Neural cell (in vitro differentiated cells): ENCODE measurements at regions not wholly inside any gene's neighbourhood (a gene's known extent, or its start where the extent isn't known, plus 50 kb on each side); places are given as distances from the start of the nearest gene placed in this dataset.

Experiments used
- H2AFZ ChIP-seq: fragments of 200-600, 300-800 bp; sonication (generic), shearing (Covaris generic); 2 replicates; pipeline ENCODE4 v1.6.0; 2014; ENCODE audit warnings: low read depth, mild to moderate bottlenecking, antibody characterized with exemption, low read length, moderate library complexity
- H3F3A ChIP-seq: fragments of 200-600 bp; shearing (Covaris generic); 2 replicates; pipeline ENCODE4 v1.6.1; 2016; ENCODE audit warnings: mild to moderate bottlenecking, moderate library complexity, mixed read lengths, antibody characterized with exemption, low read length; ENCODE audit not compliant: insufficient read depth, poor library complexity, severe bottlenecking
- H3K27ac ChIP-seq: fragments of 200-600, 300-800 bp; sonication (generic), shearing (Covaris generic); 2 replicates; pipeline ENCODE4 v1.5.1; 2014; ENCODE audit warnings: mild to moderate bottlenecking, low read length, moderate library complexity
- H3K27me3 ChIP-seq: fragments of 300-800, 200-600 bp; sonication (generic), shearing (Covaris generic); 2 replicates; pipeline ENCODE4 v1.6.0; 2014; ENCODE audit warnings: mild to moderate bottlenecking, low read depth, low read length, moderate library complexity; ENCODE audit not compliant: insufficient read depth
- H3K36me3 ChIP-seq: fragments of 300-800, 200-600 bp; sonication (generic), shearing (Covaris generic); 2 replicates; pipeline ENCODE4 v1.5.1; 2014; ENCODE audit warnings: mild to moderate bottlenecking, antibody characterized with exemption, low read length, moderate library complexity; ENCODE audit not compliant: insufficient read depth
- H3K4me2 ChIP-seq: fragments of 300-800, 200-600 bp; sonication (generic), shearing (Covaris generic); 2 replicates; pipeline ENCODE4 v1.6.0; 2014; ENCODE audit warnings: mild to moderate bottlenecking, low read length
- H3K4me3 ChIP-seq: fragments of 300-800, 200-600 bp; sonication (generic), shearing (Covaris generic); 2 replicates; pipeline ENCODE4 v1.5.1; 2014; ENCODE audit warnings: mild to moderate bottlenecking, low read length, moderate library complexity
- H3K79me2 ChIP-seq: fragments of 200-600 bp; shearing (Covaris generic); replicated peaks from 2 replicates; pipeline ENCODE4 v1.6.0; 2014; ENCODE audit warnings: mild to moderate bottlenecking, low read length, moderate library complexity; ENCODE audit not compliant: insufficient read depth
- H3K9ac ChIP-seq: fragments of 300-800, 200-600 bp; sonication (generic), shearing (Covaris generic); 2 replicates; pipeline ENCODE4 v1.6.1; 2016; ENCODE audit warnings: mild to moderate bottlenecking, low read length, mixed read lengths
- H3K9me2 ChIP-seq: fragments of 200-600 bp; shearing (Covaris generic); 2 replicates; pipeline ENCODE4 v1.6.1; 2016; ENCODE audit warnings: mild to moderate bottlenecking, low read length, mixed read lengths; ENCODE audit not compliant: insufficient read depth
- H3K9me3 ChIP-seq: fragments of 200-600, 300-800 bp; sonication (generic), shearing (Covaris generic); 2 replicates; pipeline ENCODE4 v1.6.1; 2016; ENCODE audit warnings: mild to moderate bottlenecking, mixed run types, low read length, moderate library complexity, mixed read lengths
- H4K20me1 ChIP-seq: fragments of 200-600 bp; shearing (Covaris generic); 2 replicates; pipeline ENCODE4 v1.6.1; 2016; ENCODE audit warnings: mild to moderate bottlenecking, mixed run types; ENCODE audit not compliant: insufficient read depth
- EP300 ChIP-seq: fragments of 450-650 bp; conservative IDR thresholded peaks from 2 replicates; pipeline ENCODE4 v1.6.1; 2014; ENCODE audit warnings: antibody characterized with exemption, mild to moderate bottlenecking, moderate library complexity; ENCODE audit not compliant: poor library complexity, severe bottlenecking
- EZH2 ChIP-seq: fragments of 200-600, 300-800 bp; shearing (Covaris generic), sonication (generic); IDR thresholded peaks from 2 replicates; pipeline ENCODE4 v1.6.1; 2014; ENCODE audit warnings: antibody characterized with exemption, low read length, borderline replicate concordance, mild to moderate bottlenecking; ENCODE audit not compliant: insufficient read depth, poor library complexity, severe bottlenecking
- MXI1 ChIP-seq: fragments of 450-650 bp; conservative IDR thresholded peaks from 2 replicates; pipeline ENCODE4 v1.6.1; 2014; ENCODE audit warnings: antibody characterized with exemption, mild to moderate bottlenecking; ENCODE audit not compliant: poor library complexity, severe bottlenecking
- POLR2AphosphoS5 ChIP-seq: IDR thresholded peaks from 2 replicates; pipeline ENCODE4 v1.6.1; 2012
- RAD21 ChIP-seq: fragments of 450-650 bp; conservative IDR thresholded peaks from 2 replicates; pipeline ENCODE4 v1.6.1; 2014; ENCODE audit warnings: antibody characterized with exemption, mild to moderate bottlenecking, moderate library complexity
- SMC3 ChIP-seq: fragments of 450-650 bp; conservative IDR thresholded peaks from 2 replicates; pipeline ENCODE4 v1.6.1; 2014; ENCODE audit warnings: antibody characterized with exemption, mild to moderate bottlenecking, moderate library complexity; ENCODE audit not compliant: poor library complexity
- TAF1 ChIP-seq: IDR thresholded peaks from 2 replicates; pipeline ENCODE4 v1.6.1; 2012; ENCODE audit warnings: low read depth
- TF ChIP-seq, protein P1 (sequence below): IDR thresholded peaks from 2 replicates; pipeline ENCODE4 v1.6.1; 2012; ENCODE audit warnings: borderline replicate concordance
- TF ChIP-seq, protein P2 (sequence below): fragments of 450-650 bp; IDR thresholded peaks from 2 replicates; pipeline ENCODE4 v1.5.1; 2014; ENCODE audit warnings: antibody characterized with exemption, mild to moderate bottlenecking, moderate library complexity; ENCODE audit not compliant: poor library complexity, severe bottlenecking

DNA sequence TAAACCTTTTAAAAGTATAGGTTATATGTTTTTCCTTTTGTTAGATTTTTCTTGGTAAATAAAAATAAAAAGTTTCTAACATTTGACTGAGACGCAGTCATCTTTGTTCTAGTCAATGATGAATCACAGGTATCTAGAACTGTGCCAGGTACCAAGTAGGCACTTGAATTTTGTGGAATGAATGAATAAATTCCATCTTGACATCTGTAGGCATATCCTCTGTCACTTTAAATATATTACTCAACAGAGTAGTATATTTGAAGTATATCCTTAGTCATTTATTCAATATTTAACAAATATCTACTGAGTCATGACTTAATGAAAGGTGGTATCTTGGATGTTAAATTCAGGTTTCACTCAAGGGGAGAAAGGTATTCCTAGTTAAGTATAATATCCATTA lies 828.4 kb downstream of the TUSC7 start:
- Histone ChIP-seq H3K4me2 (no peak overlapping the region), H3F3A (no peaks in the 10 kb centered on the region), H3K36me3 (no peaks in the 10 kb centered on the region), H3K27me3 (no peaks in the 10 kb centered on the region), H3K27ac (no peak overlapping the region), H4K20me1 (no peaks in the 10 kb centered on the region), H3K9me2 (no peaks in the 10 kb centered on the region), H3K4me3 (no peak overlapping the region), H3K9me3 (no peaks in the 10 kb centered on the region), H2AFZ (no peak overlapping the region), H3K9ac (no peak overlapping the region), H3K79me2 (no peaks in the 10 kb centered on the region)
- TF ChIP-seq POLR2AphosphoS5 (no peak), SMC3 (no peak), RAD21 (no peak), MXI1 (no peak), TAF1 (no peak), EP300 (no peak), EZH2 (no peak)
- TF ChIP-seq, protein P1, sequence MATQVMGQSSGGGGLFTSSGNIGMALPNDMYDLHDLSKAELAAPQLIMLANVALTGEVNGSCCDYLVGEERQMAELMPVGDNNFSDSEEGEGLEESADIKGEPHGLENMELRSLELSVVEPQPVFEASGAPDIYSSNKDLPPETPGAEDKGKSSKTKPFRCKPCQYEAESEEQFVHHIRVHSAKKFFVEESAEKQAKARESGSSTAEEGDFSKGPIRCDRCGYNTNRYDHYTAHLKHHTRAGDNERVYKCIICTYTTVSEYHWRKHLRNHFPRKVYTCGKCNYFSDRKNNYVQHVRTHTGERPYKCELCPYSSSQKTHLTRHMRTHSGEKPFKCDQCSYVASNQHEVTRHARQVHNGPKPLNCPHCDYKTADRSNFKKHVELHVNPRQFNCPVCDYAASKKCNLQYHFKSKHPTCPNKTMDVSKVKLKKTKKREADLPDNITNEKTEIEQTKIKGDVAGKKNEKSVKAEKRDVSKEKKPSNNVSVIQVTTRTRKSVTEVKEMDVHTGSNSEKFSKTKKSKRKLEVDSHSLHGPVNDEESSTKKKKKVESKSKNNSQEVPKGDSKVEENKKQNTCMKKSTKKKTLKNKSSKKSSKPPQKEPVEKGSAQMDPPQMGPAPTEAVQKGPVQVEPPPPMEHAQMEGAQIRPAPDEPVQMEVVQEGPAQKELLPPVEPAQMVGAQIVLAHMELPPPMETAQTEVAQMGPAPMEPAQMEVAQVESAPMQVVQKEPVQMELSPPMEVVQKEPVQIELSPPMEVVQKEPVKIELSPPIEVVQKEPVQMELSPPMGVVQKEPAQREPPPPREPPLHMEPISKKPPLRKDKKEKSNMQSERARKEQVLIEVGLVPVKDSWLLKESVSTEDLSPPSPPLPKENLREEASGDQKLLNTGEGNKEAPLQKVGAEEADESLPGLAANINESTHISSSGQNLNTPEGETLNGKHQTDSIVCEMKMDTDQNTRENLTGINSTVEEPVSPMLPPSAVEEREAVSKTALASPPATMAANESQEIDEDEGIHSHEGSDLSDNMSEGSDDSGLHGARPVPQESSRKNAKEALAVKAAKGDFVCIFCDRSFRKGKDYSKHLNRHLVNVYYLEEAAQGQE: no peak
- TF ChIP-seq, protein P2, sequence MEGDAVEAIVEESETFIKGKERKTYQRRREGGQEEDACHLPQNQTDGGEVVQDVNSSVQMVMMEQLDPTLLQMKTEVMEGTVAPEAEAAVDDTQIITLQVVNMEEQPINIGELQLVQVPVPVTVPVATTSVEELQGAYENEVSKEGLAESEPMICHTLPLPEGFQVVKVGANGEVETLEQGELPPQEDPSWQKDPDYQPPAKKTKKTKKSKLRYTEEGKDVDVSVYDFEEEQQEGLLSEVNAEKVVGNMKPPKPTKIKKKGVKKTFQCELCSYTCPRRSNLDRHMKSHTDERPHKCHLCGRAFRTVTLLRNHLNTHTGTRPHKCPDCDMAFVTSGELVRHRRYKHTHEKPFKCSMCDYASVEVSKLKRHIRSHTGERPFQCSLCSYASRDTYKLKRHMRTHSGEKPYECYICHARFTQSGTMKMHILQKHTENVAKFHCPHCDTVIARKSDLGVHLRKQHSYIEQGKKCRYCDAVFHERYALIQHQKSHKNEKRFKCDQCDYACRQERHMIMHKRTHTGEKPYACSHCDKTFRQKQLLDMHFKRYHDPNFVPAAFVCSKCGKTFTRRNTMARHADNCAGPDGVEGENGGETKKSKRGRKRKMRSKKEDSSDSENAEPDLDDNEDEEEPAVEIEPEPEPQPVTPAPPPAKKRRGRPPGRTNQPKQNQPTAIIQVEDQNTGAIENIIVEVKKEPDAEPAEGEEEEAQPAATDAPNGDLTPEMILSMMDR: no peak

DNA sequence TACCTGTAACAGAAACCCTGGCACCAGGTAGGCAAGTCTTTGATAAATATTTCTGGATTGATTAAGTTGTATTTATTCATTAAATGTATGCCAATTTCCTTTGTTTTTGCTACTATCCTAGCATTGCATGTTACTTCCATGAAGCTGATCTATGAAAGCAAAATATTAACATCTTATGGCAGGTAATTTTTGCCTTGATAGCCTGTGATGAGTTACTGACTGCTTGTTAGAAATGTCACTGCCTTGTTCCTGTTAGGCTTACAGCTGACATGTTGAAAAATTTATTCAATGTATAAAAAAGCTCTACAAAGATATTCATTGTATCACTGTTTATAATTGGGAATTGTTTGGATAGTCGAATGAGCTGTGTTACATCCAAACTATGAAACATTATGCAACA lies 830.1 kb downstream of the TUSC7 start:
- Histone ChIP-seq H3K9ac (no peak overlapping the region), H3K27ac (peak overlapping the region; percentile 81)

More for the DNA sequence above, 830.1 kb downstream of the TUSC7 start:
- H3K36me3 ChIP-seq: no peaks in the 10 kb centered on the region
- H4K20me1 ChIP-seq: no peaks in the 10 kb centered on the region
- peak overlapping the region; percentile 39 for H3K4me2 ChIP-seq
- no peaks in the 10 kb centered on the region for H3F3A ChIP-seq
- no peak for TF ChIP-seq EZH2
- peak; percentile 15 for TF ChIP-seq RAD21
- TF ChIP-seq EP300: peak; percentile 94
- peak; percentile 72 for TF ChIP-seq POLR2AphosphoS5
- TF ChIP-seq, protein P2: no peak
- TF ChIP-seq TAF1: no peak
- TF ChIP-seq, protein P1: no peak
- TF ChIP-seq MXI1: no peak
- TF ChIP-seq SMC3: no peak
- H3K27me3 ChIP-seq: no peaks in the 10 kb centered on the region
- H3K9me3 ChIP-seq: no peaks in the 10 kb centered on the region
- H3K79me2 ChIP-seq: no peaks in the 10 kb centered on the region
- no peak overlapping the region for H2AFZ ChIP-seq
- H3K4me3 ChIP-seq: peak overlapping the region; percentile 39
- no peaks in the 10 kb centered on the region for H3K9me2 ChIP-seq
